ENCODE measurements at regions not wholly inside any gene's neighbourhood (a gene's known extent, or its start where the extent isn't known, plus 50 kb on each side); places are given as distances from the start of the nearest gene placed in this dataset.

- intact Hi-C loops (cut with DNase I; ENCODE audit: low total_unique reads): no loop called here
- H3K4me3 ChIP-seq: no peak overlapping the region
- H3K9me3 ChIP-seq: no peaks in the 10 kb centered on the region
- no peak overlapping the region for H3K27ac ChIP-seq
- TF ChIP-seq CTCF (IDR thresholded peaks at IDR 0.05): no peak
- H3K36me3 ChIP-seq: no peaks in the 10 kb centered on the region
- no peaks in the 10 kb centered on the region for H3K4me1 ChIP-seq
- DNase-seq: no peak
- H3K27me3 ChIP-seq: peaks cover 0 to 2% of the 10 kb centered on the region in 2 donors
Observed at GRCh38 chr9:84125046-84125445, 144.4 kb downstream of the RMI1 start.

- DNase-seq: no peak
- intact Hi-C loops (cut with DNase I; ENCODE audit: low total_unique reads): no loop called here
- no peak overlapping the region for H3K27ac ChIP-seq
- no peaks in the 10 kb centered on the region for H3K9me3 ChIP-seq
- H3K4me1 ChIP-seq: no peaks in the 10 kb centered on the region
- no peak overlapping the region for H3K4me3 ChIP-seq
- H3K27me3 ChIP-seq: no peaks in the 10 kb centered on the region
- H3K36me3 ChIP-seq: no peaks in the 10 kb centered on the region
- TF ChIP-seq CTCF (IDR thresholded peaks at IDR 0.05): no peak
Observed at GRCh38 chr9:84129529-84129928, 148.9 kb downstream of the RMI1 start.

GRCh38 chr9:84136119-84136868 is 155.7 kb downstream of the RMI1 start:
- TF ChIP-seq CTCF (IDR thresholded peaks at IDR 0.05): no peak
- peaks cover 0 to 9% (median 7%) of the 10 kb centered on the region in 4 donors for H3K4me1 ChIP-seq
- DNase-seq: no peak
- H3K27me3 ChIP-seq: peaks cover 0 to 10% of the 10 kb centered on the region in 2 donors
- H3K36me3 ChIP-seq: no peaks in the 10 kb centered on the region
- no peaks in the 10 kb centered on the region for H3K9me3 ChIP-seq
- intact Hi-C loops (cut with DNase I; ENCODE audit: low total_unique reads): no loop called here
- no peak overlapping the region for H3K4me3 ChIP-seq
- no peak overlapping the region for H3K27ac ChIP-seq

GRCh38 chr9:84137968-84138367 is 157.4 kb downstream of the RMI1 start:
- peaks cover 0 to 9% (median 7%) of the 10 kb centered on the region in 4 donors for H3K4me1 ChIP-seq
- H3K9me3 ChIP-seq: no peaks in the 10 kb centered on the region
- H3K27me3 ChIP-seq: peaks cover 0 to 25% of the 10 kb centered on the region in 2 donors
- intact Hi-C loops (cut with DNase I; ENCODE audit: low total_unique reads): no loop called here
- H3K27ac ChIP-seq: no peak overlapping the region
- no peak for TF ChIP-seq CTCF (IDR thresholded peaks at IDR 0.05)
- no peaks in the 10 kb centered on the region for H3K36me3 ChIP-seq
- H3K4me3 ChIP-seq: no peak overlapping the region
- no peak for DNase-seq

GRCh38 chr9:84138541-84138940 is 157.9 kb downstream of the RMI1 start:
- Histone ChIP-seq H3K27me3 (peaks cover 0 to 31% of the 10 kb centered on the region in 2 donors), H3K9me3 (no peaks in the 10 kb centered on the region), H3K36me3 (no peaks in the 10 kb centered on the region), H3K4me3 (no peak overlapping the region), H3K27ac (no peak overlapping the region), H3K4me1 (peaks cover 0 to 9% (median 7%) of the 10 kb centered on the region in 4 donors)
- intact Hi-C loops (cut with DNase I; ENCODE audit: low total_unique reads): no loop called here
- DNase-seq: no peak
- TF ChIP-seq CTCF (IDR thresholded peaks at IDR 0.05): no peak
